ENCODE measurements at regions not wholly inside any gene's neighbourhood (a gene's known extent, or its start where the extent isn't known, plus 50 kb on each side); places are given as distances from the start of the nearest gene placed in this dataset.

DNA sequence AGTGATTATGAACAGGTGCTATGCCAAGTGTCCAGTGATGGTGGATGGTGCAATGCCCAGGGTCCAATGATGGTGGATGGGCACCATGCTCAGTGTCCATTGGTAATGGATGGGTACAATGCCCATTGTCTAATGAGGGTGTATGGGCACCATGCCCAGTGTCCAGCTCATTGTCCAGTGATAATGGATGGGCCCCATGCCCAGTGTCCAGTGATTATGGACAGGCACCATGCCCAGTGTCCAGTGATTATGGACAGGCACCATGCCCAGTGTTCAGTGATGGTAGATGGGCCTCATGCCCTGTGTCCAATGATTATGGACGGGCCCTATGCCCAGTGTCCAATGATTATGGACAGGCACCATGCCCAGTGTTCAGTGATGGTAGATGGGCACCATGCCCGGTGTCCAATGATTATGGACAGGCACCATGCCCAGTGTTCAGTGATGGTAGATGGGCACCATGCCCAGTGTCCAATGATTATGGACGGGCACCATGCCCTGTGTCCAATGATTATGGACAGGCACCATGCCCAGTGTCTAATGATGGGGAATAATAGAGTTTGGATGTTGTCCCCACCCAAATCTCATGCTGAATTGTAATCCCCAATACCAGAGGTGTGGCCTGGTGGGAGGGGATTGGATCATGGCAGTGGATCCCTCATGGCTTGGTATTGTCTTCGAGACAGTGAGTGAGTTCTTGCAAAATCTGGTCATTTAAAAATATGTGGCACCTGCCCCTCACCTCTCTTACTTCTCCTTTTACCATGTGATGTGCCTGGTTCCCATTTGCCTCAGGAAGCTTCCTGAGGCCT lies 87.8 kb downstream of the ANKRD10 start:
- no peak for TF ChIP-seq PPARA (CRISPR knock-in tag; IDR thresholded peaks at IDR 0.05; ENCODE audit: borderline replicate concordance)
- TF ChIP-seq ZNF70 (CRISPR knock-in tag; IDR thresholded peaks at IDR 0.05), result no peak
- no peak for TF ChIP-seq ISL1 (CRISPR knock-in tag; IDR thresholded peaks at IDR 0.05)
- TF ChIP-seq ZC3H10 (CRISPR knock-in tag; IDR thresholded peaks at IDR 0.05), result no peak
- TF ChIP-seq, protein P1, sequence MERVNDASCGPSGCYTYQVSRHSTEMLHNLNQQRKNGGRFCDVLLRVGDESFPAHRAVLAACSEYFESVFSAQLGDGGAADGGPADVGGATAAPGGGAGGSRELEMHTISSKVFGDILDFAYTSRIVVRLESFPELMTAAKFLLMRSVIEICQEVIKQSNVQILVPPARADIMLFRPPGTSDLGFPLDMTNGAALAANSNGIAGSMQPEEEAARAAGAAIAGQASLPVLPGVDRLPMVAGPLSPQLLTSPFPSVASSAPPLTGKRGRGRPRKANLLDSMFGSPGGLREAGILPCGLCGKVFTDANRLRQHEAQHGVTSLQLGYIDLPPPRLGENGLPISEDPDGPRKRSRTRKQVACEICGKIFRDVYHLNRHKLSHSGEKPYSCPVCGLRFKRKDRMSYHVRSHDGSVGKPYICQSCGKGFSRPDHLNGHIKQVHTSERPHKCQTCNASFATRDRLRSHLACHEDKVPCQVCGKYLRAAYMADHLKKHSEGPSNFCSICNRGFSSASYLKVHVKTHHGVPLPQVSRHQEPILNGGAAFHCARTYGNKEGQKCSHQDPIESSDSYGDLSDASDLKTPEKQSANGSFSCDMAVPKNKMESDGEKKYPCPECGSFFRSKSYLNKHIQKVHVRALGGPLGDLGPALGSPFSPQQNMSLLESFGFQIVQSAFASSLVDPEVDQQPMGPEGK (CRISPR knock-in tag; IDR thresholded peaks at IDR 0.05; ENCODE audit: borderline replicate concordance), result no peak
- TF ChIP-seq, protein P2, sequence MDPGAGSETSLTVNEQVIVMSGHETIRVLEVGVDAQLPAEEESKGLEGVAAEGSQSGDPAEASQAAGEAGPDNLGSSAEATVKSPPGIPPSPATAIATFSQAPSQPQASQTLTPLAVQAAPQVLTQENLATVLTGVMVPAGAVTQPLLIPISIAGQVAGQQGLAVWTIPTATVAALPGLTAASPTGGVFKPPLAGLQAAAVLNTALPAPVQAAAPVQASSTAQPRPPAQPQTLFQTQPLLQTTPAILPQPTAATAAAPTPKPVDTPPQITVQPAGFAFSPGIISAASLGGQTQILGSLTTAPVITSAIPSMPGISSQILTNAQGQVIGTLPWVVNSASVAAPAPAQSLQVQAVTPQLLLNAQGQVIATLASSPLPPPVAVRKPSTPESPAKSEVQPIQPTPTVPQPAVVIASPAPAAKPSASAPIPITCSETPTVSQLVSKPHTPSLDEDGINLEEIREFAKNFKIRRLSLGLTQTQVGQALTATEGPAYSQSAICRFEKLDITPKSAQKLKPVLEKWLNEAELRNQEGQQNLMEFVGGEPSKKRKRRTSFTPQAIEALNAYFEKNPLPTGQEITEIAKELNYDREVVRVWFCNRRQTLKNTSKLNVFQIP (CRISPR knock-in tag; IDR thresholded peaks at IDR 0.05; ENCODE audit: borderline replicate concordance, low read depth), result no peak
- TF ChIP-seq ARNTL (CRISPR knock-in tag; IDR thresholded peaks at IDR 0.05; ENCODE audit: borderline replicate concordance, low read depth), result no peak
- TF ChIP-seq, protein P3, sequence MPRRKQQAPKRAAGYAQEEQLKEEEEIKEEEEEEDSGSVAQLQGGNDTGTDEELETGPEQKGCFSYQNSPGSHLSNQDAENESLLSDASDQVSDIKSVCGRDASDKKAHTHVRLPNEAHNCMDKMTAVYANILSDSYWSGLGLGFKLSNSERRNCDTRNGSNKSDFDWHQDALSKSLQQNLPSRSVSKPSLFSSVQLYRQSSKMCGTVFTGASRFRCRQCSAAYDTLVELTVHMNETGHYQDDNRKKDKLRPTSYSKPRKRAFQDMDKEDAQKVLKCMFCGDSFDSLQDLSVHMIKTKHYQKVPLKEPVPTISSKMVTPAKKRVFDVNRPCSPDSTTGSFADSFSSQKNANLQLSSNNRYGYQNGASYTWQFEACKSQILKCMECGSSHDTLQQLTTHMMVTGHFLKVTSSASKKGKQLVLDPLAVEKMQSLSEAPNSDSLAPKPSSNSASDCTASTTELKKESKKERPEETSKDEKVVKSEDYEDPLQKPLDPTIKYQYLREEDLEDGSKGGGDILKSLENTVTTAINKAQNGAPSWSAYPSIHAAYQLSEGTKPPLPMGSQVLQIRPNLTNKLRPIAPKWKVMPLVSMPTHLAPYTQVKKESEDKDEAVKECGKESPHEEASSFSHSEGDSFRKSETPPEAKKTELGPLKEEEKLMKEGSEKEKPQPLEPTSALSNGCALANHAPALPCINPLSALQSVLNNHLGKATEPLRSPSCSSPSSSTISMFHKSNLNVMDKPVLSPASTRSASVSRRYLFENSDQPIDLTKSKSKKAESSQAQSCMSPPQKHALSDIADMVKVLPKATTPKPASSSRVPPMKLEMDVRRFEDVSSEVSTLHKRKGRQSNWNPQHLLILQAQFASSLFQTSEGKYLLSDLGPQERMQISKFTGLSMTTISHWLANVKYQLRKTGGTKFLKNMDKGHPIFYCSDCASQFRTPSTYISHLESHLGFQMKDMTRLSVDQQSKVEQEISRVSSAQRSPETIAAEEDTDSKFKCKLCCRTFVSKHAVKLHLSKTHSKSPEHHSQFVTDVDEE (CRISPR knock-in tag; IDR thresholded peaks at IDR 0.05), result no peak
- no peak for TF ChIP-seq RARB (CRISPR knock-in tag; IDR thresholded peaks at IDR 0.05)
- TF ChIP-seq GLIS3 (CRISPR knock-in tag; IDR thresholded peaks at IDR 0.05), result no peak
- TF ChIP-seq, protein P4, sequence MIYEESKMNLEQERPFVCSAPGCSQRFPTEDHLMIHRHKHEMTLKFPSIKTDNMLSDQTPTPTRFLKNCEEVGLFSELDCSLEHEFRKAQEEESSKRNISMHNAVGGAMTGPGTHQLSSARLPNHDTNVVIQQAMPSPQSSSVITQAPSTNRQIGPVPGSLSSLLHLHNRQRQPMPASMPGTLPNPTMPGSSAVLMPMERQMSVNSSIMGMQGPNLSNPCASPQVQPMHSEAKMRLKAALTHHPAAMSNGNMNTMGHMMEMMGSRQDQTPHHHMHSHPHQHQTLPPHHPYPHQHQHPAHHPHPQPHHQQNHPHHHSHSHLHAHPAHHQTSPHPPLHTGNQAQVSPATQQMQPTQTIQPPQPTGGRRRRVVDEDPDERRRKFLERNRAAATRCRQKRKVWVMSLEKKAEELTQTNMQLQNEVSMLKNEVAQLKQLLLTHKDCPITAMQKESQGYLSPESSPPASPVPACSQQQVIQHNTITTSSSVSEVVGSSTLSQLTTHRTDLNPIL (CRISPR knock-in tag; IDR thresholded peaks at IDR 0.05; ENCODE audit: low read depth), result no peak
- TF ChIP-seq, protein P5, sequence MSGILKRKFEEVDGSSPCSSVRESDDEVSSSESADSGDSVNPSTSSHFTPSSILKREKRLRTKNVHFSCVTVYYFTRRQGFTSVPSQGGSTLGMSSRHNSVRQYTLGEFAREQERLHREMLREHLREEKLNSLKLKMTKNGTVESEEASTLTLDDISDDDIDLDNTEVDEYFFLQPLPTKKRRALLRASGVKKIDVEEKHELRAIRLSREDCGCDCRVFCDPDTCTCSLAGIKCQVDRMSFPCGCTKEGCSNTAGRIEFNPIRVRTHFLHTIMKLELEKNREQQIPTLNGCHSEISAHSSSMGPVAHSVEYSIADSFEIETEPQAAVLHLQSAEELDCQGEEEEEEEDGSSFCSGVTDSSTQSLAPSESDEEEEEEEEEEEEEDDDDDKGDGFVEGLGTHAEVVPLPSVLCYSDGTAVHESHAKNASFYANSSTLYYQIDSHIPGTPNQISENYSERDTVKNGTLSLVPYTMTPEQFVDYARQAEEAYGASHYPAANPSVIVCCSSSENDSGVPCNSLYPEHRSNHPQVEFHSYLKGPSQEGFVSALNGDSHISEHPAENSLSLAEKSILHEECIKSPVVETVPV (CRISPR knock-in tag; IDR thresholded peaks at IDR 0.05), result no peak
- TF ChIP-seq TOX (CRISPR knock-in tag; IDR thresholded peaks at IDR 0.05; ENCODE audit: borderline replicate concordance), result no peak
- no peak for TF ChIP-seq ZNF565 (CRISPR knock-in tag; conservative IDR thresholded peaks at IDR 0.05; ENCODE audit: low read depth)
- no peak for TF ChIP-seq ESRRG (CRISPR knock-in tag; IDR thresholded peaks at IDR 0.05)
- no peak for TF ChIP-seq ZFP3 (CRISPR knock-in tag; IDR thresholded peaks at IDR 0.05)
- ATAC-seq, result no peak
